ENCODE measurements at regions not wholly inside any gene's neighbourhood (a gene's known extent, or its start where the extent isn't known, plus 50 kb on each side); places are given as distances from the start of the nearest gene placed in this dataset.

DNA sequence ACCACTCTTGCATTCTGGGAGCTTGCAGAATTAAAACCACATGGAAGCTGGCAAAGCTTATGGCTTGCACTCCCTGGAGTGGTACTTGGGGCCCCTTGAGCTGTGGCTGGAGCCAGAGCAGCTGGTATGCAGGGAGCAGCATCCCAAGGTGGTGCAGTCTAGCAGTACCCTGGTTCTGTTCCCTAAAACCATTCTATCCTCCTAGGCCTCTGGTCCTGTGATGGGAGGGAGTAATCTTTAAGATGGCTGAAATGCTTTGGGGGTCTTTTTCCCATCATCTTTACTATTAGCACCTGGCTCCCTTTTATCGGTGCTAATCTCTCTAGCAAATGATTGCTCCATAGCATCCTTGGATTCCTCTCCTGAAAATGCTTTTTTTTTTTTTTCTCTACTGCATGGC is 56.1 kb downstream of the MAGEB17 start:
- no peak for TF ChIP-seq EZH2phosphoT487 (IDR thresholded peaks at IDR 0.05; ENCODE audit: low read depth)
- TF ChIP-seq, protein P1, sequence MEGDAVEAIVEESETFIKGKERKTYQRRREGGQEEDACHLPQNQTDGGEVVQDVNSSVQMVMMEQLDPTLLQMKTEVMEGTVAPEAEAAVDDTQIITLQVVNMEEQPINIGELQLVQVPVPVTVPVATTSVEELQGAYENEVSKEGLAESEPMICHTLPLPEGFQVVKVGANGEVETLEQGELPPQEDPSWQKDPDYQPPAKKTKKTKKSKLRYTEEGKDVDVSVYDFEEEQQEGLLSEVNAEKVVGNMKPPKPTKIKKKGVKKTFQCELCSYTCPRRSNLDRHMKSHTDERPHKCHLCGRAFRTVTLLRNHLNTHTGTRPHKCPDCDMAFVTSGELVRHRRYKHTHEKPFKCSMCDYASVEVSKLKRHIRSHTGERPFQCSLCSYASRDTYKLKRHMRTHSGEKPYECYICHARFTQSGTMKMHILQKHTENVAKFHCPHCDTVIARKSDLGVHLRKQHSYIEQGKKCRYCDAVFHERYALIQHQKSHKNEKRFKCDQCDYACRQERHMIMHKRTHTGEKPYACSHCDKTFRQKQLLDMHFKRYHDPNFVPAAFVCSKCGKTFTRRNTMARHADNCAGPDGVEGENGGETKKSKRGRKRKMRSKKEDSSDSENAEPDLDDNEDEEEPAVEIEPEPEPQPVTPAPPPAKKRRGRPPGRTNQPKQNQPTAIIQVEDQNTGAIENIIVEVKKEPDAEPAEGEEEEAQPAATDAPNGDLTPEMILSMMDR (IDR thresholded peaks at IDR 0.05; ENCODE audit: low read depth, low read length): no peak

All from OCI-LY3 (cell line).